ENCODE measurements at regions not wholly inside any gene's neighbourhood (a gene's known extent, or its start where the extent isn't known, plus 50 kb on each side); places are given as distances from the start of the nearest gene placed in this dataset.

- Mint-ChIP-seq H3K9me3 (peaks cover 0 to 4% (median 0%) of the 10 kb centered on the region in 7 donors), H3K4me1 (no peaks in the 10 kb centered on the region)
- intact Hi-C loops (cut with micrococcal nuclease) = no loop called here
These were observed 667.8 kb upstream of the RGMB start for GRCh38 chr5:98105681-98106080.

DNA sequence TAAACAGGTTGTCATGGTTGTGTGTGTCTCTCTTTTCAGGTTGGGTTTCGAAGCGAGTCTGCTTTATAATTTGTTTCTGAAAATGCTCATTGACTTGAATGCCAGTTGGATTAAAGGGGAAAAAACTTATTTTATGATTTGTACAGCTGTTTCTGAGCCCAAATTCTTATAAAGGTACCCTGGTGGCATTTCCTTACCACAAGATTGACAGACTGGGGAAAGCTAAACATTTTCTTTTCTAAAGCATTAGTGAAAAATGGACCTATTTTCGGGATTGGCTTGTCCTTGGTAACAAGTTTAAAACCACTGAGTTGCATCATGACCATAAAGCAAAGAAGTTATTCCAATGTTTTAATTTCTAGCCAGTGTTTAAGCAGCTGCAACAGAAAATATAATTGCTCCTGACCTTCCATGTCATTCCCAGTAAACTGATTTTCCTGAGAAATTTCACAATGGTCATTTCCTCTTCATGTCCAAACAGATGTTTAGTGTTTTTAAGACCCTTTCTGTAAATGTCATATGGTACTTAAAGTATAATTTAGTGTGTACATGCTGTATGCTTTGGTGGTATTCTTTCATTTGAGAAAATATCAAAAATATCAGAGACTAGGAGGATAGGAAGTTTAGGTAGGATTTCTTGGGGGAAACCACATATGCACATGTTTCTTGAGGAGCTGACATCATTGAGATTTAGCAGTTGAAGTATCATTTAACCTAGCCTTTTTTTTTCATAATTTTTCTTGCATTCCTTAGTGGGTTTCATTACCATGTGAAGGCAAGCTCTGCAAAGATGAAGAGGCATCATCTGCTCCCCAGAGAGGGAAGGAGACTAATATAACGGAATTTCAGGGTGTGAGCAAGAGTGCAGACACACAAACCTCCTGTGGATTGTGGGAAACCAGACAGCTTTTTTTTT lies 667.1 kb upstream of the RGMB start:
- Mint-ChIP-seq H3K4me3 (no peak overlapping the region), H3K27me3 (ENCODE audit: low read depth in 3 of 3) (no peaks in the 10 kb centered on the region), H3K9me3 (peaks cover 0 to 4% (median 0%) of the 10 kb centered on the region in 7 donors), H3K27ac (no peak overlapping the region), H3K36me3 (no peaks in the 10 kb centered on the region), H3K4me1 (no peaks in the 10 kb centered on the region)
- no peaks in the 10 kb centered on the region for H3K27me3 ChIP-seq (ENCODE audit: control insufficient read depth in 2 of 2, insufficient read depth in 2 of 2, low read length in 2 of 2)
- no peaks in the 10 kb centered on the region for H3K9me3 ChIP-seq (replicated peaks in 1 of 2; ENCODE audit: control insufficient read depth in 1 of 2, insufficient read depth in 1 of 2, low read length in 2 of 2)
- no peaks in the 10 kb centered on the region for H3K36me3 ChIP-seq (replicated peaks in 1 of 2; ENCODE audit: control insufficient read depth in 1 of 2, insufficient read depth in 2 of 2, low read length in 2 of 2)
- H3K27ac ChIP-seq (ENCODE audit: low read depth in 1 of 2, low read length in 2 of 2) = no peak overlapping the region
- DNase-seq = no peak
- no peaks in the 10 kb centered on the region for H4K20me1 ChIP-seq (ENCODE audit: insufficient read depth, low read length)
- no peak overlapping the region for H3K4me2 ChIP-seq (replicated peaks; ENCODE audit: extremely low read depth, low read length, poor library complexity, severe bottlenecking)
- no peaks in the 10 kb centered on the region for H3K79me2 ChIP-seq (ENCODE audit: insufficient read depth, low read length)
- H3K9ac ChIP-seq (ENCODE audit: insufficient read depth, low read length, poor library complexity, severe bottlenecking) = no peak overlapping the region
- intact Hi-C loops (cut with micrococcal nuclease) = no loop called here
- 100% methylated on average over 1 of the region's 4 CpGs for WGBS (ENCODE audit: insufficient coverage)
- TF ChIP-seq CTCF (IDR thresholded peaks at IDR 0.05) = no peak
- no peak overlapping the region for H3K4me3 ChIP-seq (replicated peaks in 1 of 3; ENCODE audit: low read depth in 2 of 3, low read length in 3 of 3)
- no peak overlapping the region for H2AFZ ChIP-seq (ENCODE audit: insufficient read depth, low read depth, low read length, poor library complexity, severe bottlenecking)
- no peaks in the 10 kb centered on the region for H3K4me1 ChIP-seq (ENCODE audit: control insufficient read depth in 1 of 2, insufficient read depth in 2 of 2, low read length in 2 of 2)

More at GRCh38 chr5:98105681-98106080, 667.8 kb upstream of the RGMB start:
- Histone ChIP-seq H3K27ac (ENCODE audit: low read depth in 1 of 2, low read length in 2 of 2) (no peak overlapping the region), H3K9ac (ENCODE audit: insufficient read depth, low read length, poor library complexity, severe bottlenecking) (no peak overlapping the region), H3K4me2 (replicated peaks; ENCODE audit: extremely low read depth, low read length, poor library complexity, severe bottlenecking) (no peak overlapping the region), H2AFZ (ENCODE audit: insufficient read depth, low read depth, low read length, poor library complexity, severe bottlenecking) (no peak overlapping the region), H3K9me3 (replicated peaks in 1 of 2; ENCODE audit: control insufficient read depth in 1 of 2, insufficient read depth in 1 of 2, low read length in 2 of 2) (no peaks in the 10 kb centered on the region), H3K79me2 (ENCODE audit: insufficient read depth, low read length) (no peaks in the 10 kb centered on the region), H4K20me1 (ENCODE audit: insufficient read depth, low read length) (no peaks in the 10 kb centered on the region), H3K36me3 (replicated peaks in 1 of 2; ENCODE audit: control insufficient read depth in 1 of 2, insufficient read depth in 2 of 2, low read length in 2 of 2) (no peaks in the 10 kb centered on the region), H3K4me3 (replicated peaks in 1 of 3; ENCODE audit: low read depth in 2 of 3, low read length in 3 of 3) (no peak overlapping the region), H3K27me3 (ENCODE audit: control insufficient read depth in 2 of 2, insufficient read depth in 2 of 2, low read length in 2 of 2) (no peaks in the 10 kb centered on the region), H3K4me1 (ENCODE audit: control insufficient read depth in 1 of 2, insufficient read depth in 2 of 2, low read length in 2 of 2) (no peaks in the 10 kb centered on the region)
- H3K4me3 Mint-ChIP-seq = no peak overlapping the region
- DNase-seq = no peak
- no peak for TF ChIP-seq CTCF (IDR thresholded peaks at IDR 0.05)
- no CpG with 5 or more reads among the region's 6 CpGs for WGBS (ENCODE audit: insufficient coverage)
- no peaks in the 10 kb centered on the region for H3K27me3 Mint-ChIP-seq (ENCODE audit: low read depth in 3 of 3)
- H3K27ac Mint-ChIP-seq = no peak overlapping the region
- H3K36me3 Mint-ChIP-seq = no peaks in the 10 kb centered on the region
